ENCODE measurements at regions not wholly inside any gene's neighbourhood (a gene's known extent, or its start where the extent isn't known, plus 50 kb on each side); places are given as distances from the start of the nearest gene placed in this dataset.

- Histone ChIP-seq H3K27me3 (ENCODE audit: control insufficient read depth, insufficient read depth, low read length) (no peaks in the 10 kb centered on the region), H3K36me3 (ENCODE audit: control insufficient read depth, insufficient read depth, low read length) (no peaks in the 10 kb centered on the region), H3K4me3 (ENCODE audit: low read length) (no peak overlapping the region), H3K9me3 (ENCODE audit: control insufficient read depth, insufficient read depth, low read length) (peaks cover 3% of the 10 kb centered on the region), H3K4me1 (ENCODE audit: control insufficient read depth, insufficient read depth, low read length) (no peaks in the 10 kb centered on the region), H3K27ac (ENCODE audit: low read length) (no peak overlapping the region)
- Mint-ChIP-seq H3K27me3 (ENCODE audit: low read depth in 2 of 2) (no peaks in the 10 kb centered on the region), H3K27ac (no peak overlapping the region), H3K4me1 (no peaks in the 10 kb centered on the region), H3K36me3 (peaks cover 32% of the 10 kb centered on the region), H3K9me3 (peaks cover 17 to 23% of the 10 kb centered on the region in 2 donors), H3K4me3 (no peak overlapping the region)
- ATAC-seq, result no peak
- DNase-seq, result no peak
- intact Hi-C loops (cut with micrococcal nuclease), result no loop called here
- TF ChIP-seq CTCF (IDR thresholded peaks at IDR 0.05), result no peak
- 80% methylated on average over 1 of the region's 6 CpGs for WGBS (ENCODE audit: insufficient coverage)
These were observed 1528.7 kb upstream of the CDH9 start for GRCh38 chr5:28567048-28567447.

GRCh38 chr5:28561522-28561921, 1523.1 kb upstream of the CDH9 start:
- DNase-seq (no peak), ATAC-seq (no peak)
- intact Hi-C loops (cut with micrococcal nuclease), result no loop called here
- H3K4me3 ChIP-seq (ENCODE audit: low read length), result no peak overlapping the region
- Mint-ChIP-seq H3K4me1 (no peaks in the 10 kb centered on the region), H3K4me3 (no peak overlapping the region), H3K27me3 (ENCODE audit: low read depth in 2 of 2) (no peaks in the 10 kb centered on the region), H3K27ac (no peak overlapping the region), H3K9me3 (peaks cover 19 to 27% of the 10 kb centered on the region in 2 donors), H3K36me3 (peaks cover 33% of the 10 kb centered on the region)
- no peak for TF ChIP-seq CTCF (IDR thresholded peaks at IDR 0.05)
- no peak overlapping the region for H3K27ac ChIP-seq (ENCODE audit: low read length)
- H3K27me3 ChIP-seq (ENCODE audit: control insufficient read depth, insufficient read depth, low read length), result no peaks in the 10 kb centered on the region
- H3K9me3 ChIP-seq (ENCODE audit: control insufficient read depth, insufficient read depth, low read length), result peaks cover 22% of the 10 kb centered on the region
- no peaks in the 10 kb centered on the region for H3K4me1 ChIP-seq (ENCODE audit: control insufficient read depth, insufficient read depth, low read length)
- no peaks in the 10 kb centered on the region for H3K36me3 ChIP-seq (ENCODE audit: control insufficient read depth, insufficient read depth, low read length)

DNA sequence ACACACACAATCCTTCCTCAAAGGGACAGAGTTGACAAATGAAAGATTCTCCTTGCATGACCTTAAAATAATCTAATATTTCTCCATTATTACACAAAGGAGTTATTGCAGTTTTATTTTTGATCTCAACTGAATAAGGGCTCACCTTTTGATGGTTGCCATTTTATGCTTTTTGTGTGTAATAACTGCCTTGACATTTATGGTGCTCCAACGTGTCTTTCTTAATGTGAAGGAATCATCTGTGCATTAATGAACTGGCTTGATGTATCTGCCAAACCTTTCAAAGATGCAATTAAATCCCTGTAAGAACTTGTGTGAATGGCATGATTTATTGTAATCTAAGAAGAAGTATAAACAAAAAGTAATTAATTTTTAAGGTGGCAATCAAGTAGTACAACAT, 1519.8 kb upstream of the CDH9 start:
- H3K4me3 Mint-ChIP-seq, result no peak overlapping the region
- Histone ChIP-seq H3K27ac (ENCODE audit: low read length) (no peak overlapping the region), H3K4me1 (ENCODE audit: control insufficient read depth, insufficient read depth, low read length) (no peaks in the 10 kb centered on the region), H3K36me3 (ENCODE audit: control insufficient read depth, insufficient read depth, low read length) (no peaks in the 10 kb centered on the region), H3K27me3 (ENCODE audit: control insufficient read depth, insufficient read depth, low read length) (no peaks in the 10 kb centered on the region), H3K9me3 (ENCODE audit: control insufficient read depth, insufficient read depth, low read length) (peaks cover 23% of the 10 kb centered on the region), H3K4me3 (ENCODE audit: low read length) (no peak overlapping the region)
- no peaks in the 10 kb centered on the region for H3K27me3 Mint-ChIP-seq (ENCODE audit: low read depth in 2 of 2)
- WGBS (ENCODE audit: insufficient coverage), result 82% methylated on average over 1 of the region's 1 CpG
- H3K9me3 Mint-ChIP-seq, result peaks cover 18 to 38% of the 10 kb centered on the region in 2 donors
- intact Hi-C loops (cut with micrococcal nuclease), result no loop called here
- no peaks in the 10 kb centered on the region for H3K4me1 Mint-ChIP-seq
- no peak for DNase-seq
- no peak overlapping the region for H3K27ac Mint-ChIP-seq
- no peak for TF ChIP-seq CTCF (IDR thresholded peaks at IDR 0.05)
- no peak for ATAC-seq
- peaks cover 49% of the 10 kb centered on the region for H3K36me3 Mint-ChIP-seq

DNA sequence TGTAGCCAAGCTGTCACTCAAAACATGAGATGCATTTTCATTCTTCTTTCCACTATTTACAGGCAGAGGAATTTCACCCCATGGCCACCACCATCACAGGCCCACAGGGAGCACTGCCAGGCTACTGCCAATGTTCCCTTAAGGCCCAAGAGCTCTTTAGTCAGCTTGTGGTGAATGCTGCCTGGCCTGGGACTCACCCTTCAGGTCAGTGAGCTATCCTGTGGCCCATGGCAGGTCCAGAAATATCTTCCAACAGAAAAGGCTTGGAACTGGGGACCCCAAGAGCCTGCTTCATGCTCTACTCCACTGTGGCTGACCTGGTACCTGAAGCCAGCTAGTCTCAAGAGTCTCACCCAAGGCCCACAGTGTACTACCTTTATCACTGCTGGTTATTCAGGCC, 1518.7 kb upstream of the CDH9 start:
- no peaks in the 10 kb centered on the region for H3K36me3 ChIP-seq (ENCODE audit: control insufficient read depth, insufficient read depth, low read length)
- H3K9me3 ChIP-seq (ENCODE audit: control insufficient read depth, insufficient read depth, low read length), result peaks cover 23% of the 10 kb centered on the region
- TF ChIP-seq CTCF (IDR thresholded peaks at IDR 0.05), result no peak
- Mint-ChIP-seq H3K27me3 (ENCODE audit: low read depth in 2 of 2) (no peaks in the 10 kb centered on the region), H3K27ac (no peak overlapping the region), H3K9me3 (peaks cover 19 to 41% of the 10 kb centered on the region in 2 donors), H3K4me1 (no peaks in the 10 kb centered on the region), H3K36me3 (peaks cover 38% of the 10 kb centered on the region), H3K4me3 (no peak overlapping the region)
- H3K4me3 ChIP-seq (ENCODE audit: low read length), result no peak overlapping the region
- no peaks in the 10 kb centered on the region for H3K4me1 ChIP-seq (ENCODE audit: control insufficient read depth, insufficient read depth, low read length)
- H3K27me3 ChIP-seq (ENCODE audit: control insufficient read depth, insufficient read depth, low read length), result no peaks in the 10 kb centered on the region
- intact Hi-C loops (cut with micrococcal nuclease), result no loop called here
- ATAC-seq (no peak), DNase-seq (no peak)
- H3K27ac ChIP-seq (ENCODE audit: low read length), result no peak overlapping the region
